GM12878 (cell line): ENCODE measurements at regions not wholly inside any gene's neighbourhood (a gene's known extent, or its start where the extent isn't known, plus 50 kb on each side); places are given as distances from the start of the nearest gene placed in this dataset.

Experiments used
- CHD4 ChIP-seq: fragments of 200-600 bp; sonication (generic); IDR thresholded peaks from 2 replicates; pipeline ENCODE4 v1.6.1; 2016; ENCODE audit warnings: mild to moderate bottlenecking
- LARP7 ChIP-seq: fragments of 450-650 bp; IDR thresholded peaks from 2 replicates; pipeline ENCODE4 v1.6.1; 2017; ENCODE audit warnings: mild to moderate bottlenecking
- NFYB ChIP-seq: IDR thresholded peaks from 2 replicates; pipeline ENCODE4 v1.6.1; 2011; ENCODE audit warnings: low read depth, mild to moderate bottlenecking, low read length, improper control_type of control experiment, moderate library complexity; ENCODE audit not compliant: insufficient read depth
- RCOR1 ChIP-seq: conservative IDR thresholded peaks from 2 replicates; pipeline ENCODE4 v1.6.1; 2012; ENCODE audit warnings: low read depth, low read length, improper control_type of control experiment

DNA sequence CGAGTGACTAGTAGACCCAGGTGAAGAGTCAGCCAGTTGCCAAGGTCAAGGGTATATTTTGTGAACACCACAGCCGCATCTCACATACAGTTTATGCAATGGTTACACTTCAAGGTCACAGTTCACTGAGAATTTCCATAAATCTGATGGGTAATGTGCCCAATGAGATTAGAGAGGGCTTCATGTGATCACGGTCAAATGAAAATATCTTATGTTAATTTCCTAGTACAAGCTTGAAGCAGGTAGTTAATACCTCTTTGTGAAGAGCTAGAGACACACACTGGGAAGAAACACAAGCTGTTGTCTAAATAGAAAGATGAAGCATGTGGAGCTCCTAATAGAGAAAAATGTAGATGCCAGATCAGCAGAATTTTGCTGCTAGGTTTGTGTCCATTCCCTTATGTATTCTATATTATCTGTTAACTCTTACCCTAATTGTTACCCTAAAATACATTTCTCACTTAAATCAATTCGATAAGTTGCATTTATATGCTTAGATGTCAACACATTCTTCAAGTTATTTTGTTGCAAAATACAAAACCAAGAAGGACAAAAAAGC, 136.0 kb downstream of the NR2F2 start:
- TF ChIP-seq RCOR1, result no peak
- no peak for TF ChIP-seq LARP7
- no peak for TF ChIP-seq NFYB
- no peak for TF ChIP-seq CHD4
